IPS-18a (cell line): ENCODE measurements at regions not wholly inside any gene's neighbourhood (a gene's known extent, or its start where the extent isn't known, plus 50 kb on each side); places are given as distances from the start of the nearest gene placed in this dataset.

Source experiments
- H3K27ac ChIP-seq: one replicate; pipeline ENCODE4 v1.5.1; 2013; ENCODE audit warnings: low read length
- H3K27me3 ChIP-seq: one replicate; pipeline ENCODE4 v1.6.1; 2013; ENCODE audit warnings: mild to moderate bottlenecking, low read length; ENCODE audit not compliant: control insufficient read depth, insufficient read depth
- H3K36me3 ChIP-seq: one replicate; pipeline ENCODE4 v1.6.1; 2013; ENCODE audit warnings: low read depth, low read length; ENCODE audit not compliant: control insufficient read depth
- H3K4me1 ChIP-seq: one replicate; pipeline ENCODE4 v1.6.1; 2013; ENCODE audit warnings: low read depth, low read length; ENCODE audit not compliant: control insufficient read depth
- H3K4me3 ChIP-seq: one replicate; pipeline ENCODE4 v1.5.1; 2013; ENCODE audit warnings: low read length
- H3K9ac ChIP-seq: one replicate; pipeline ENCODE4 v1.6.1; 2013; ENCODE audit warnings: mild to moderate bottlenecking, low read length, moderate library complexity
- H3K9me3 ChIP-seq: one replicate; pipeline ENCODE4 v1.6.1; 2013; ENCODE audit warnings: low read depth, low read length; ENCODE audit not compliant: control insufficient read depth

DNA sequence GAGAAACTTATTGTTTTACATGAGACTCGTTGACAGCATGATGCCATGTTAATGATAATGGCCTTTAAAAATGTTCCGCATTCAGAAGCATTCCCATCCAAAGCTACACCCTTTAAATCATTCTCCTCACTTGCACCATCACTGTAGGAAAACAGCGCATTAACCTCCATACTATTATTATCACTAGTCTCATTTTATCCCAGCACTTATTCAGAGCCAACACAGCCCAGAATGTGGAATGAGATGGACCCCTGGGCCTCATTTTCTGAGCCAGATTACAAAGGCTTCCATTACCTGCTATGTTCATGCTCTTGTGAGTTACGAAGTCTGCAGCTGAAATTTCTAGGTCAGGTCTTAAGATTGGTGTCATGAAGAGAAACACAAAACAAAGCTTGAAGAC lies 159.4 kb downstream of the HS3ST3A1 start:
- no peak overlapping the region for H3K27ac ChIP-seq
- H3K36me3 ChIP-seq, result no peaks in the 10 kb centered on the region
- no peaks in the 10 kb centered on the region for H3K9me3 ChIP-seq
- no peaks in the 10 kb centered on the region for H3K27me3 ChIP-seq
- H3K9ac ChIP-seq, result no peak overlapping the region
- peaks cover 11% of the 10 kb centered on the region for H3K4me1 ChIP-seq
- H3K4me3 ChIP-seq, result no peak overlapping the region

DNA sequence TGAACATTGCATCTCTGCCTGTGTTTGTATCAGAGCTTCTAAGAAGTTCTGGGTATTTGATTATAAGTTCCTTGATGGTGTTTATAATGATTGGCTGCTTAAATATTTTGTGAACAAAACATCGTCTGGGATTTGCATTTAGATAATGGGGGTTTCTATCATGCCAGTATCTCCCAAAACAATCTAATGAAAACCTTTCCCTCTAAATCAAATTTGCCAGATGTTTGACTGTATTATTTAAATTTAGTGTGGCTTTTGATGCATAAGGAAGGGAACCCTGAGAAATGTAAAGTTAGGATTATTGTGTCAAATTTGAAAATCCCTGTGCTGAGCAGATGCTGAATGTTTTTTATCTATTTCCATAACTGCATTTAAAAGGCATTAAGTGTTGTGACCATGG lies 159.9 kb downstream of the HS3ST3A1 start:
- H3K9ac ChIP-seq, result no peak overlapping the region
- H3K9me3 ChIP-seq, result no peaks in the 10 kb centered on the region
- H3K27me3 ChIP-seq, result no peaks in the 10 kb centered on the region
- peaks cover 11% of the 10 kb centered on the region for H3K4me1 ChIP-seq
- H3K36me3 ChIP-seq, result no peaks in the 10 kb centered on the region
- no peak overlapping the region for H3K27ac ChIP-seq
- H3K4me3 ChIP-seq, result no peak overlapping the region

DNA sequence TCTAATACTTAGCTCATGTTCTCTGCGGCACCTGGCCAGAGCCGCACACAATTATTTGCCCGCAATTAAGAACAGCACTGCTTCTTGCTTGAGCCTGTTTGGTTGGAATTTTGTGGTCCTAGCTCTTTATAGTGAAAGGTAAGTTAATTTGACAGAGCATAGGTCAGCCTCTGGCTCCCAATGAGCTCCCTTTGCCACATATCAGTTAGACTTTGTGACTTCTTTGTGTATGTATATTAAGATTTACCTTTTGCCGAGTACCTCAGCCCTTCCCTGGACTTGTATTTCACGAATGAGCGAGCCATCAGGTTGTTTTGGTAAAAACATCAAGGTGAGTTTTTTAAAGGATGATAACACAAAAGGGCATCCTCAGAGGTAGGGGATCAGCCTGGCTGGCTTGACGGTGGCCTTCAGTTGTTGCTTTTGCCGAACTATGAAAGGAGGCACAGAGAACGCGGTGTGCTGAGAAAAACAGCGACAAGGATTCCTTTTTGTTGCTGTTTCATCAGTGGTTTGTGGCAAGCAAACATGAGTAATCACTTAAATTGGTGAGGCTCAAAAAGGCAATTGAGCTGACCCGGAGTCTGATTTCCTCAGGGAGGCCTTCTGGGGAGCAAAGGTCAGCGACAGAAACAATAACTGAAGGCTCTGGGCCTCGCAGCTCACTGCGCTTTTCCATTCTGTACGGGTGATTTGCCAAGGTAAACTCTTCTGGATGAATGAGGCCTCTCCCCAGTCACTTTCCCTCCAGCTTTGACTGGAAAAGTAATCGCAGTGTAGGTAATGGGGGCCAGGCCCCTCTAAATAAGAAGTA lies 163.6 kb downstream of the HS3ST3A1 start:
- H3K4me3 ChIP-seq, result no peak overlapping the region
- H3K4me1 ChIP-seq, result peaks cover 11% of the 10 kb centered on the region
- H3K27me3 ChIP-seq, result no peaks in the 10 kb centered on the region
- H3K36me3 ChIP-seq, result no peaks in the 10 kb centered on the region
- no peak overlapping the region for H3K9ac ChIP-seq
- no peak overlapping the region for H3K27ac ChIP-seq
- H3K9me3 ChIP-seq, result no peaks in the 10 kb centered on the region

DNA sequence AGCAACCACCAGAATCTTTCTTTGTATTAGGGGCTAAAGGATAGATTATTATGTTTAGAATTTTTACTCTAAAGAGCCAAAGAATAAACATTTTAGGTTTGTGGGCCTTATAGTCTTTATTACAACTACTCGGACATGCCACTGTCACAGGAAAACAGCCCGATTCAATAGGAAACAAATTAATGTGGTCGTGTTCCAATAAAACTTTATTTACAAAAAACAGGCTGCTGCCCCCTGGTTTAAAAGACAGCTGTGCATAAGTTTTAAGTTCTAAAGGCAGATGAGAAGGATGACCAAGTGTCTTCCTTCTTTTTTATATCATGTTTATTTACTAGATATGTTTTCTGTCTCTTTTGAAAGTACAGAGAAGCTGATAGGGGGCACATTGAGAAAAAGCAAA lies 166.5 kb downstream of the HS3ST3A1 start:
- no peaks in the 10 kb centered on the region for H3K27me3 ChIP-seq
- no peaks in the 10 kb centered on the region for H3K9me3 ChIP-seq
- H3K27ac ChIP-seq, result no peak overlapping the region
- no peaks in the 10 kb centered on the region for H3K4me1 ChIP-seq
- H3K9ac ChIP-seq, result no peak overlapping the region
- no peak overlapping the region for H3K4me3 ChIP-seq
- H3K36me3 ChIP-seq, result no peaks in the 10 kb centered on the region

DNA sequence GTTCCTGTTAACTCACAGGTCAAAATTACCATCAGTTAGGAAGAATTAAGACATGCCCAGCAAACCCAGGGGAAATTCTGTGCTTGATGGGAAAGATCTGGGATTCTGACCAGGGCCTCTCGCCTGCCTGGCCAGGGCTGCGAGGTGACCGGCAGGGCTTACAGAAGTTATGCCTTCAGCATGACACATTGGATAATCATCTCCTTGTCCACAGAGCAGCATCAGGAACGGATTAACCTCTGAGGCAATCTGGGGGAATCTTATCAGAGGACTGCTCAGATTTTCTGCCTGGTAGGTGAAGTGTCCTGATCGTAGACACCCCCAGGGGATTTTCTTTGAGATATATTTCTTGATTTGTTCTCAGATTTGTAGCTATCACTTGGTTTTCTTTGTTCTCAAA lies 172.5 kb downstream of the HS3ST3A1 start:
- H3K27ac ChIP-seq, result no peak overlapping the region
- H3K4me3 ChIP-seq, result no peak overlapping the region
- no peak overlapping the region for H3K9ac ChIP-seq
- no peaks in the 10 kb centered on the region for H3K4me1 ChIP-seq
- H3K9me3 ChIP-seq, result no peaks in the 10 kb centered on the region
- no peaks in the 10 kb centered on the region for H3K27me3 ChIP-seq
- no peaks in the 10 kb centered on the region for H3K36me3 ChIP-seq

DNA sequence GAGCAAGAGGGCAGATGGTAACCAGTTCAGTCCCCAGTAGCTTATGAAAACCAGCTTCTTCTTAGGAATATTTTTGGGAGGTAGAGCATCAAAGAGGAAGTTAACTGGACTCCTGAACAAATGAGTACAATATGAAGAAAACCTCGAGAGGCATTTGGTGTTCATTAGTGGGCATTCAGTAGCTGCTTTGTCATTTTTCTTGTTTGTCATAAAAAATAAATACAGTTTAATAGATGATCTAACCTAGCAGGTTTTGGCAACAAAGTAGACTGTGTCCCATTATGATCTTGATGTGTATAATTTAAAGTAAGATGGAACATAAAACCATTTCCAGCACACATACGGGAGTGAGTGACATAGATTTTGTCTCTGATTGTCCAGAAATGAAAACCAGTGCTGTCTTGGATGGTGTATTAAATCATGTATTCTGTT lies 173.1 kb downstream of the HS3ST3A1 start:
- H3K36me3 ChIP-seq, result no peaks in the 10 kb centered on the region
- no peaks in the 10 kb centered on the region for H3K27me3 ChIP-seq
- no peaks in the 10 kb centered on the region for H3K9me3 ChIP-seq
- no peak overlapping the region for H3K4me3 ChIP-seq
- no peak overlapping the region for H3K9ac ChIP-seq
- no peaks in the 10 kb centered on the region for H3K4me1 ChIP-seq
- no peak overlapping the region for H3K27ac ChIP-seq

DNA sequence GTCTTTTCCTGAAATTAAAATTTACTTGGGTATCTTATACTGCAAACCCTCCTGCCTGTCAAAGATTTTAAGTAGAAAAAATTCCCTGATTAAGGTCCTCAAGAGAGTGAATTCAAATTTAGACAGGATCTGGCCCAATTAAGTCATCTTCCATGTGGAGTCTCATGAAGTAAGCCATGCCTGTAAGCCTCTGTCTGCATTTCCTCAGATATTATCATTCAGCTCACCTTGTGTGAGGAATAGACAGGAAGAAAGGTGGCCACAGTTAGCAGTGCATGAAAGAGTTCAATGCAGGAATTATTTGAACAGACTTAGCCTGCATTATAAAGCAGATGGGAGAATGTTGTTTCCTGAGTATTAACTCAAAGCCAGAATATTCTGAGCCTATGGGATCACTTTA lies 174.7 kb downstream of the HS3ST3A1 start:
- no peak overlapping the region for H3K4me3 ChIP-seq
- H3K9me3 ChIP-seq, result no peaks in the 10 kb centered on the region
- no peaks in the 10 kb centered on the region for H3K36me3 ChIP-seq
- H3K4me1 ChIP-seq, result no peaks in the 10 kb centered on the region
- no peak overlapping the region for H3K9ac ChIP-seq
- H3K27ac ChIP-seq, result no peak overlapping the region
- no peaks in the 10 kb centered on the region for H3K27me3 ChIP-seq

DNA sequence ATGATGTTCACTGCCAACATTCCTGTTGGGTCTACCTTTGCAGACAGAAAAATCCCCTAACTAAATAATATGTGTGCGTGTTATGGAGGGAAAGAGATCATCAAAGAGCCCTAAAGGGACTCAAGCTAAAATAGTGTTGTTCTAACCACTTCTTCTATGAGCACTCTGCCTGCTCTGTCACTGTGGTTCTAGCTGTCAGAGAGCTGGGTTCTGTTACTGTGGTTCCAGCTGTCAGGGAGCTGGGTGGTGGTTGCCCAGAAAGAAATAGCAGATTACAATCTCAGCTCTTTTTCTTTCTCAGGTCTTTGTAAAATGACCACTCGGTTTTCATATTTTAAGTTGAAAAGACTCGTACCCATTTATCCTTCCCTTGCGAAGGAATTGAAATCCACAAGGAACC lies 176.3 kb downstream of the HS3ST3A1 start:
- Histone ChIP-seq H3K9ac (no peak overlapping the region), H3K27me3 (no peaks in the 10 kb centered on the region), H3K27ac (no peak overlapping the region), H3K4me1 (no peaks in the 10 kb centered on the region), H3K9me3 (no peaks in the 10 kb centered on the region), H3K36me3 (no peaks in the 10 kb centered on the region), H3K4me3 (no peak overlapping the region)

DNA sequence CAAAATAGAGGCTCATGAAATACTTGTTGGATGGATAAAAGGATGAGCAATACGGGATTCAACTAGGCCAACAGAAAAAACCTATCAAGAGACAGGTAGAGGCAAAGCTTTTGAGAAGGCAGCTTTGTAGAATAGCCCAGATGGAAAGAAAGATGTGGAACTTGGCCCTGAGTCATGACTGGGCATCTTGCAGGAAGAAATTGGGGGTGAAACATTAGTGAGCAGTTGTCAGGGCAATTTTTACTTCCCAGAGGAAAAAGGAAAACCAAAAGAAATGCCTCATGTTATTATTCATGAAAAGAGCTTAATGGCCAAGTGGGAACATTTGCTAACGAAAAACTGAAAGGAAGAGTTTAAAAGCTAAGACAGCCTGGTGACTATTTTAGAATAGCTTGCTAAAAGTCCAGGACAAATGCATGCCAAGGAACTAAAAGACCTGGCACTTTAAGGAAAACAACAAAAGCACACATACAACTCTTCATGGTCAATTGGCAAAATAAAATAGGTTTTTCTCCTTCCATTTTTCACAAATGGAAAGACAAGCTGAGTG lies 180.1 kb downstream of the HS3ST3A1 start:
- no peak overlapping the region for H3K4me3 ChIP-seq
- H3K9me3 ChIP-seq, result no peaks in the 10 kb centered on the region
- no peaks in the 10 kb centered on the region for H3K4me1 ChIP-seq
- H3K27me3 ChIP-seq, result no peaks in the 10 kb centered on the region
- H3K9ac ChIP-seq, result no peak overlapping the region
- H3K27ac ChIP-seq, result no peak overlapping the region
- H3K36me3 ChIP-seq, result no peaks in the 10 kb centered on the region

DNA sequence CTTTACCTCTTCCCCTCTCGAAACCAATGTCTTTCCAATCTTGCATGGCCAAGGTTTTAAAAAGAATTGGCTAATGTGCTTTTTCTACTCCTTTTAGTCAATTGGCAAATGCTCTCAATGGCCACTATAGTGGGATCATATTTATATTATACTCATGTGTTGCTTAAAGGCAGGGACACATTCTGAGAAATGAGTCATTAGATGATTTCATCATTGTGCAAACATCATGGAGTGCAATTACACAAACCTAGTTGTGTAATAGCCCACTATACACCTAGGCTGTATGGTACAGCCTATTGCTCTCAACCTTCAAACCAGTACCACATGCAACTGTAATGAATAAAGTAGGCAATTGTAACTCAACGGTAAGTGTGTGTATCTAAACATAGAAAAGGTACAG lies 180.9 kb downstream of the HS3ST3A1 start:
- no peaks in the 10 kb centered on the region for H3K36me3 ChIP-seq
- H3K27me3 ChIP-seq, result no peaks in the 10 kb centered on the region
- no peak overlapping the region for H3K27ac ChIP-seq
- no peaks in the 10 kb centered on the region for H3K9me3 ChIP-seq
- no peak overlapping the region for H3K4me3 ChIP-seq
- no peaks in the 10 kb centered on the region for H3K4me1 ChIP-seq
- H3K9ac ChIP-seq, result no peak overlapping the region

DNA sequence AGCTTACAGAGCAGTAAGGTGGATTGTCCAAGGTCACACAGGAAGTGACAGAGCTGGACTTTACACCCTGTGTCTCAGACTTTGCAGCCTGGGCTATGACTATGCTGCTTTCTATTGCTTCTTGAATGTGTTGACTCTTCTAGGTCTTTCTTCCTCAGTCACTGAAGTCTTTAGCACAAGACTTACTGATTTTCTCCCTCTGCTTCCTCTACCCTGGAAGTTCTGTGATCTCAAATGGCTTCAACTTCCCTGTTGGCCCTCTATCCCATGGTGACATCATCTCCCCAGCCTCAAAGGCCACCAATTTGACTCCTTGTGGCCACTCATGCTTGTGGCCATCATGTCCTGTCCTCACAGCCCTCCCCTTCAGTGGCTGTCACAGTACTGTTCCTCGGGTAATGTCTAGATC lies 181.3 kb downstream of the HS3ST3A1 start:
- Histone ChIP-seq H3K27ac (no peak overlapping the region), H3K4me1 (no peaks in the 10 kb centered on the region), H3K9ac (no peak overlapping the region)

DNA sequence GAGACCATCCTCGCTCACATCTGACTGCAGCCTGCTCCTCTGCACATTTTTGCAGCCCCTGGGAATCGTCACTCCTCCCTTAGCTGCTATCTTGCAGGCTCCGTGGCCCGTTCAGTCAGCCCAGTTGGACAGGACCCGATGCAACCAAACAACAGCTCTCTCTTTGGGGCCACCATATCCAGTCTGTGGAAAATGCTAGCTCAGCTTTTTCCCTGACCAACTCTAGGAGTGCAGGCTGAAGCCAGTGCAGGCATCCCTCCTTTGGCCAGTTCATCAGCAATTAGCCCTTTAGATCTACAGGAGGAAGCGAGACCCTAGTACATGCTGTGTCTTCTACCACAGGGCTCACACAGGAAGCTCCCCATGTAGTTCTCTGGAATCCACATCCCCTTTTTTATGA lies 182.1 kb downstream of the HS3ST3A1 start:
- H3K9ac ChIP-seq, result no peak overlapping the region
- H3K27me3 ChIP-seq, result no peaks in the 10 kb centered on the region
- no peaks in the 10 kb centered on the region for H3K9me3 ChIP-seq
- H3K4me3 ChIP-seq, result no peak overlapping the region
- H3K36me3 ChIP-seq, result no peaks in the 10 kb centered on the region
- no peak overlapping the region for H3K27ac ChIP-seq
- H3K4me1 ChIP-seq, result no peaks in the 10 kb centered on the region

More for the DNA sequence above, 181.3 kb downstream of the HS3ST3A1 start:
- H3K36me3 ChIP-seq, result no peaks in the 10 kb centered on the region
- no peaks in the 10 kb centered on the region for H3K9me3 ChIP-seq
- H3K27me3 ChIP-seq, result no peaks in the 10 kb centered on the region
- H3K4me3 ChIP-seq, result no peak overlapping the region
